PFSK-1 (cell line): ENCODE measurements at regions not wholly inside any gene's neighbourhood (a gene's known extent, or its start where the extent isn't known, plus 50 kb on each side); places are given as distances from the start of the nearest gene placed in this dataset.

Experiments used
- FOXP2 ChIP-seq: optimal IDR thresholded peaks from 2 replicates; pipeline ENCODE3; 2011; ENCODE audit warnings: borderline replicate concordance, control low read depth, inconsistent platforms; ENCODE audit not compliant: insufficient read depth; ENCODE audit errors: extremely low read length, extremely low read depth
- POLR2AphosphoS5 ChIP-seq: IDR thresholded peaks from 2 replicates; pipeline ENCODE4 v1.6.1; 2012; ENCODE audit warnings: low read depth, mild to moderate bottlenecking, control low read depth, low read length, moderate library complexity
- REST ChIP-seq, 2 experiments: IDR thresholded peaks; 2 replicates each; pipeline versions ENCODE4 v1.6.1 to v1.8.0; 2011 to 2012; ENCODE audit warnings: low read depth in 2 of 2, low read length in 2 of 2, control low read depth in 1 of 2, inconsistent platforms in 1 of 2, mild to moderate bottlenecking in 1 of 2, moderate library complexity in 1 of 2; ENCODE audit not compliant: insufficient read depth in 1 of 2
- SIN3A ChIP-seq: IDR thresholded peaks from 2 replicates; pipeline ENCODE4 v1.6.1; 2012; ENCODE audit warnings: mild to moderate bottlenecking, low read length, moderate library complexity, borderline replicate concordance; ENCODE audit not compliant: insufficient read depth
- TAF1 ChIP-seq: IDR thresholded peaks from 2 replicates; pipeline ENCODE4 v1.6.1; 2012; ENCODE audit warnings: low read length, control low read depth, borderline replicate concordance; ENCODE audit not compliant: insufficient read depth

- TF ChIP-seq POLR2AphosphoS5 = no peak
- TF ChIP-seq SIN3A = no peak
- TF ChIP-seq TAF1 = no peak
- no peak for TF ChIP-seq REST (IDR thresholded peaks at IDR 0.05; ENCODE audit: insufficient read depth in 1 of 2, low read depth in 2 of 2, low read length in 2 of 2)
- no peak for TF ChIP-seq FOXP2
Observed at GRCh38 chr1:110778821-110779220, 94.1 kb upstream of the CD53 start.

GRCh38 chr1:110777228-110777627, 95.7 kb upstream of the CD53 start:
- no peak for TF ChIP-seq POLR2AphosphoS5
- no peak for TF ChIP-seq TAF1
- TF ChIP-seq SIN3A = no peak
- no peak for TF ChIP-seq REST (IDR thresholded peaks at IDR 0.05; ENCODE audit: insufficient read depth in 1 of 2, low read depth in 2 of 2, low read length in 2 of 2)
- no peak for TF ChIP-seq FOXP2

- TF ChIP-seq REST (IDR thresholded peaks at IDR 0.05; ENCODE audit: insufficient read depth in 1 of 2, low read depth in 2 of 2, low read length in 2 of 2) (no peak), TAF1 (no peak), SIN3A (no peak), FOXP2 (no peak), POLR2AphosphoS5 (no peak)
Observed at GRCh38 chr1:110774398-110774797, 98.5 kb upstream of the CD53 start.

GRCh38 chr1:110773813-110774212, 99.1 kb upstream of the KCNA3 start:
- TF ChIP-seq SIN3A (no peak), REST (IDR thresholded peaks at IDR 0.05; ENCODE audit: insufficient read depth in 1 of 2, low read depth in 2 of 2, low read length in 2 of 2) (no peak), TAF1 (no peak), FOXP2 (no peak), POLR2AphosphoS5 (no peak)
